Large intestine (tissue), 3 donors: ENCODE measurements at regions not wholly inside any gene's neighbourhood (a gene's known extent, or its start where the extent isn't known, plus 50 kb on each side); places are given as distances from the start of the nearest gene placed in this dataset.

Source experiments
- DNase-seq, 2 donors: peaks; one replicate each; pipeline versions ENCODE4 v3.0.0 to v3.0.0-alpha.2; 2013
- H3K27ac ChIP-seq: one replicate; pipeline ENCODE4 v1.5.1; 2013; ENCODE audit warnings: low read length
- H3K27me3 ChIP-seq: 2 replicates; pipeline ENCODE4 v1.6.1; 2013; ENCODE audit warnings: low read length; ENCODE audit not compliant: control insufficient read depth, insufficient read depth
- H3K36me3 ChIP-seq: 2 replicates; pipeline ENCODE4 v1.6.1; 2013; ENCODE audit warnings: low read length; ENCODE audit not compliant: control insufficient read depth, insufficient read depth
- H3K4me1 ChIP-seq: one replicate; pipeline ENCODE4 v1.6.1; 2013; ENCODE audit warnings: low read length; ENCODE audit not compliant: control insufficient read depth, insufficient read depth
- H3K4me3 ChIP-seq: one replicate; pipeline ENCODE4 v1.5.1; 2013; ENCODE audit warnings: low read length
- H3K9me3 ChIP-seq: one replicate; pipeline ENCODE4 v1.6.1; 2013; ENCODE audit warnings: mild to moderate bottlenecking, low read depth, low read length, moderate library complexity; ENCODE audit not compliant: control insufficient read depth
- WGBS: methylation state at CpG from one replicate; pipeline ENCODE4 v1.1.5; 2013; ENCODE audit warnings: low lambda C conversion rate; ENCODE audit not compliant: insufficient coverage; 5-methylcytosine and 5-hydroxymethylcytosine counted together

- H3K4me1 ChIP-seq, result no peaks in the 10 kb centered on the region
- no peak overlapping the region for H3K4me3 ChIP-seq
- no CpG with 5 or more reads among the region's 2 CpGs for WGBS
- H3K9me3 ChIP-seq, result no peaks in the 10 kb centered on the region
- no peak for DNase-seq
- H3K27ac ChIP-seq, result no peak overlapping the region
- no peaks in the 10 kb centered on the region for H3K36me3 ChIP-seq
- no peaks in the 10 kb centered on the region for H3K27me3 ChIP-seq
Measured at GRCh38 chr13:89678466-89679121, 1668.9 kb upstream of the MIR17HG start.

- DNase-seq, result no peak
- no peaks in the 10 kb centered on the region for H3K4me1 ChIP-seq
- no peaks in the 10 kb centered on the region for H3K27me3 ChIP-seq
- no peak overlapping the region for H3K27ac ChIP-seq
- no peaks in the 10 kb centered on the region for H3K36me3 ChIP-seq
- H3K9me3 ChIP-seq, result no peaks in the 10 kb centered on the region
- H3K4me3 ChIP-seq, result no peak overlapping the region
Measured at GRCh38 chr13:89684896-89685295, 1662.6 kb upstream of the MIR17HG start.

GRCh38 chr13:89686171-89686570 is 1661.3 kb upstream of the MIR17HG start:
- peaks cover 2% of the 10 kb centered on the region for H3K9me3 ChIP-seq
- H3K27me3 ChIP-seq, result no peaks in the 10 kb centered on the region
- DNase-seq, result no peak
- H3K27ac ChIP-seq, result no peak overlapping the region
- no peaks in the 10 kb centered on the region for H3K36me3 ChIP-seq
- no peaks in the 10 kb centered on the region for H3K4me1 ChIP-seq
- H3K4me3 ChIP-seq, result no peak overlapping the region
- 63% methylated on average over 3 of the region's 5 CpGs for WGBS

GRCh38 chr13:89687066-89687465 is 1660.4 kb upstream of the MIR17HG start:
- WGBS, result no CpG with 5 or more reads among the region's 5 CpGs
- no peaks in the 10 kb centered on the region for H3K4me1 ChIP-seq
- DNase-seq, result no peak
- no peak overlapping the region for H3K4me3 ChIP-seq
- peaks cover 2% of the 10 kb centered on the region for H3K9me3 ChIP-seq
- no peaks in the 10 kb centered on the region for H3K27me3 ChIP-seq
- no peaks in the 10 kb centered on the region for H3K36me3 ChIP-seq
- no peak overlapping the region for H3K27ac ChIP-seq

- DNase-seq, result no peak
- H3K4me1 ChIP-seq, result no peaks in the 10 kb centered on the region
- WGBS, result no CpG with 5 or more reads among the region's 3 CpGs
Measured at GRCh38 chr13:89688918-89689317, 1658.6 kb upstream of the MIR17HG start.

GRCh38 chr13:89694451-89694850 is 1653.0 kb upstream of the MIR17HG start:
- Histone ChIP-seq H3K4me3 (no peak overlapping the region), H3K9me3 (peaks cover 2% of the 10 kb centered on the region), H3K36me3 (no peaks in the 10 kb centered on the region), H3K4me1 (no peaks in the 10 kb centered on the region), H3K27ac (no peak overlapping the region), H3K27me3 (no peaks in the 10 kb centered on the region)
- no peak for DNase-seq
- no CpG with 5 or more reads among the region's 1 CpG for WGBS

More at GRCh38 chr13:89688918-89689317, 1658.6 kb upstream of the MIR17HG start:
- H3K27me3 ChIP-seq, result no peaks in the 10 kb centered on the region
- H3K4me3 ChIP-seq, result no peak overlapping the region
- H3K27ac ChIP-seq, result no peak overlapping the region
- H3K9me3 ChIP-seq, result peaks cover 2% of the 10 kb centered on the region
- no peaks in the 10 kb centered on the region for H3K36me3 ChIP-seq

GRCh38 chr13:89695343-89696257 is 1651.9 kb upstream of the MIR17HG start:
- H3K9me3 ChIP-seq, result no peaks in the 10 kb centered on the region
- no peak overlapping the region for H3K4me3 ChIP-seq
- no peaks in the 10 kb centered on the region for H3K27me3 ChIP-seq
- WGBS, result 0% methylated on average over 1 of the region's 4 CpGs
- H3K4me1 ChIP-seq, result no peaks in the 10 kb centered on the region
- H3K36me3 ChIP-seq, result no peaks in the 10 kb centered on the region
- H3K27ac ChIP-seq, result no peak overlapping the region
- peak in 1 of 2 donors; percentile 9 for DNase-seq

GRCh38 chr13:89701913-89702312 is 1645.6 kb upstream of the MIR17HG start:
- 100% methylated on average over 1 of the region's 9 CpGs for WGBS
- Histone ChIP-seq H3K4me3 (no peak overlapping the region), H3K4me1 (no peaks in the 10 kb centered on the region), H3K27ac (no peak overlapping the region), H3K36me3 (no peaks in the 10 kb centered on the region), H3K9me3 (no peaks in the 10 kb centered on the region), H3K27me3 (no peaks in the 10 kb centered on the region)
- DNase-seq, result no peak

- no peaks in the 10 kb centered on the region for H3K9me3 ChIP-seq
- H3K27ac ChIP-seq, result no peak overlapping the region
- DNase-seq, result no peak
- H3K36me3 ChIP-seq, result no peaks in the 10 kb centered on the region
- H3K4me1 ChIP-seq, result no peaks in the 10 kb centered on the region
- H3K4me3 ChIP-seq, result no peak overlapping the region
- H3K27me3 ChIP-seq, result no peaks in the 10 kb centered on the region
Measured at GRCh38 chr13:89704040-89704439, 1643.4 kb upstream of the MIR17HG start.

- Histone ChIP-seq H3K4me1 (no peaks in the 10 kb centered on the region), H3K4me3 (no peak overlapping the region), H3K27me3 (no peaks in the 10 kb centered on the region), H3K36me3 (no peaks in the 10 kb centered on the region), H3K9me3 (no peaks in the 10 kb centered on the region), H3K27ac (no peak overlapping the region)
- WGBS, result 90% methylated on average over 3 of the region's 6 CpGs
- no peak for DNase-seq
Measured at GRCh38 chr13:89708013-89708412, 1639.5 kb upstream of the MIR17HG start.
